ENCODE measurements at regions not wholly inside any gene's neighbourhood (a gene's known extent, or its start where the extent isn't known, plus 50 kb on each side); places are given as distances from the start of the nearest gene placed in this dataset.
"Not testable (repeated sequence)": the region's sequence is repeated elsewhere in the genome, so short reads cannot be mapped to it uniquely, and the experiment has no call there.

GRCh38 chr4:66545301-66545700 lies 875.0 kb upstream of the EPHA5 start:
- TF ChIP-seq POLR2A (IDR thresholded peaks at IDR 0.05); EP300 (IDR thresholded peaks at IDR 0.05; ENCODE audit: low read depth); CTCF (IDR thresholded peaks at IDR 0.05); POLR2AphosphoS5 (IDR thresholded peaks at IDR 0.05): not testable (repeated sequence)
